Caco-2 (cell line): ENCODE measurements at regions not wholly inside any gene's neighbourhood (a gene's known extent, or its start where the extent isn't known, plus 50 kb on each side); places are given as distances from the start of the nearest gene placed in this dataset.

ENCODE experiments used
- BruUV-seq: library from RNA; stranded (reverse); fragments of 400-500 nt; replicated peaks from 2 replicates; lab custom pipeline; 2021; lab: Mats Ljungman, UMichigan
- CTCF ChIA-PET: fragments of 300-600 bp; sonication (Branson Sonifier 250); formaldehyde crosslinking; loops from one replicate; lab custom pipeline; 2022; ENCODE audit warnings: antibody characterized with exemption; lab: Charles Lee
- POLR2A ChIA-PET: fragments of 300-600 bp; sonication (Branson Sonifier 250); formaldehyde crosslinking; loops from one replicate; lab custom pipeline; 2022; ENCODE audit warnings: antibody characterized with exemption; lab: Charles Lee
- DNase-seq, 2 experiments: peaks; one replicate each; pipeline versions ENCODE4 v3.0.0 to v3.0.0-alpha.2; 2020 to 2022
- H3K27me3 ChIP-seq: replicated peaks from 2 replicates; pipeline ENCODE4 v1.6.0; 2011; ENCODE audit warnings: low read length; ENCODE audit not compliant: control insufficient read depth, insufficient read depth
- H3K36me3 ChIP-seq: 2 replicates; pipeline ENCODE4 v1.5.1; 2011; ENCODE audit warnings: low read length; ENCODE audit not compliant: control insufficient read depth, insufficient read depth
- H3K4me1 ChIP-seq: fragments of 250-450 bp; sonication (Bioruptor Pico); 2 replicates; pipeline ENCODE4 v1.5.1; 2020; ENCODE audit warnings: mild to moderate bottlenecking
- H3K4me3 ChIP-seq: 2 replicates; pipeline ENCODE4 v1.5.1; 2011; ENCODE audit warnings: low read depth, mild to moderate bottlenecking, control low read depth, low read length
- H3K9me3 ChIP-seq: fragments of 250-450 bp; sonication (Bioruptor Pico); 2 replicates; pipeline ENCODE4 v1.5.1; 2020; ENCODE audit warnings: mild to moderate bottlenecking, moderate library complexity
- H3K27ac Mint-ChIP-seq: one replicate; pipeline ENCODE4 v1.8.0; 2022; ENCODE audit warnings: mixed read lengths; ENCODE audit not compliant: unreplicated experiment
- H3K27me3 Mint-ChIP-seq: one replicate; pipeline ENCODE4 v1.8.0; 2022; ENCODE audit warnings: mixed read lengths; ENCODE audit not compliant: insufficient read depth, unreplicated experiment
- H3K36me3 Mint-ChIP-seq: one replicate; pipeline ENCODE4 v1.8.0; 2022; ENCODE audit warnings: mild to moderate bottlenecking, mixed read lengths; ENCODE audit not compliant: insufficient read depth, unreplicated experiment
- H3K4me1 Mint-ChIP-seq: one replicate; pipeline ENCODE4 v1.8.0; 2022; ENCODE audit warnings: low read depth, mixed read lengths; ENCODE audit not compliant: unreplicated experiment
- H3K4me3 Mint-ChIP-seq: one replicate; pipeline ENCODE4 v1.8.0; 2022; ENCODE audit warnings: mild to moderate bottlenecking, moderate library complexity, mixed read lengths; ENCODE audit not compliant: unreplicated experiment
- H3K9me3 Mint-ChIP-seq: one replicate; pipeline ENCODE4 v1.8.0; 2022; ENCODE audit warnings: mixed read lengths; ENCODE audit not compliant: unreplicated experiment
- intact Hi-C: fragments of 100-400 bp; cut with micrococcal nuclease; formaldehyde crosslinking; loops from one replicate; pipeline ENCODE4 v1.10.0; 2022; ENCODE audit not compliant: unreplicated experiment
- TF ChIP-seq, protein P1 (sequence below), 2 experiments: fragments of 200-600 bp in 1 of 2; IDR thresholded peaks; 1 replicate in 1 of 2; 2 replicates in 1 of 2; pipeline versions ENCODE4 v1.5.1 to v1.8.0; 2011 to 2022; ENCODE audit warnings: antibody characterized with exemption in 1 of 2, control low read depth in 1 of 2, inconsistent platforms in 1 of 2, low read depth in 1 of 2, low read length in 1 of 2, mild to moderate bottlenecking in 1 of 2, moderate library complexity in 1 of 2; ENCODE audit not compliant: insufficient read depth in 1 of 2, severe bottlenecking in 1 of 2, unreplicated experiment in 1 of 2

GRCh38 chr3:110904520-110904890 is 167.1 kb upstream of the NECTIN3 start:
- POLR2A ChIA-PET, result no interaction called here
- H3K4me1 Mint-ChIP-seq, result no peaks in the 10 kb centered on the region
- TF ChIP-seq, protein P1, sequence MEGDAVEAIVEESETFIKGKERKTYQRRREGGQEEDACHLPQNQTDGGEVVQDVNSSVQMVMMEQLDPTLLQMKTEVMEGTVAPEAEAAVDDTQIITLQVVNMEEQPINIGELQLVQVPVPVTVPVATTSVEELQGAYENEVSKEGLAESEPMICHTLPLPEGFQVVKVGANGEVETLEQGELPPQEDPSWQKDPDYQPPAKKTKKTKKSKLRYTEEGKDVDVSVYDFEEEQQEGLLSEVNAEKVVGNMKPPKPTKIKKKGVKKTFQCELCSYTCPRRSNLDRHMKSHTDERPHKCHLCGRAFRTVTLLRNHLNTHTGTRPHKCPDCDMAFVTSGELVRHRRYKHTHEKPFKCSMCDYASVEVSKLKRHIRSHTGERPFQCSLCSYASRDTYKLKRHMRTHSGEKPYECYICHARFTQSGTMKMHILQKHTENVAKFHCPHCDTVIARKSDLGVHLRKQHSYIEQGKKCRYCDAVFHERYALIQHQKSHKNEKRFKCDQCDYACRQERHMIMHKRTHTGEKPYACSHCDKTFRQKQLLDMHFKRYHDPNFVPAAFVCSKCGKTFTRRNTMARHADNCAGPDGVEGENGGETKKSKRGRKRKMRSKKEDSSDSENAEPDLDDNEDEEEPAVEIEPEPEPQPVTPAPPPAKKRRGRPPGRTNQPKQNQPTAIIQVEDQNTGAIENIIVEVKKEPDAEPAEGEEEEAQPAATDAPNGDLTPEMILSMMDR (IDR thresholded peaks at IDR 0.05; ENCODE audit: insufficient read depth in 1 of 2, low read depth in 1 of 2, low read length in 1 of 2, severe bottlenecking in 1 of 2, unreplicated experiment in 1 of 2), result no peak
- H3K4me3 Mint-ChIP-seq, result no peak overlapping the region
- intact Hi-C loops, result no loop called here
- no peak for DNase-seq
- no peaks in the 10 kb centered on the region for H3K27me3 Mint-ChIP-seq
- Histone ChIP-seq H3K4me1 (no peaks in the 10 kb centered on the region), H3K27me3 (no peaks in the 10 kb centered on the region), H3K36me3 (no peaks in the 10 kb centered on the region), H3K4me3 (no peak overlapping the region), H3K9me3 (no peaks in the 10 kb centered on the region)
- no peaks in the 10 kb centered on the region for H3K9me3 Mint-ChIP-seq
- H3K36me3 Mint-ChIP-seq, result no peaks in the 10 kb centered on the region
- H3K27ac Mint-ChIP-seq, result no peak overlapping the region
- no TSS peak for BruUV-seq
- CTCF ChIA-PET, result no interaction called here

- H3K4me3 Mint-ChIP-seq, result no peak overlapping the region
- intact Hi-C loops, result no loop called here
- TF ChIP-seq, protein P1 (IDR thresholded peaks at IDR 0.05; ENCODE audit: insufficient read depth in 1 of 2, low read depth in 1 of 2, low read length in 1 of 2, severe bottlenecking in 1 of 2, unreplicated experiment in 1 of 2), result no peak
- Histone ChIP-seq H3K36me3 (no peaks in the 10 kb centered on the region), H3K9me3 (no peaks in the 10 kb centered on the region), H3K4me1 (no peaks in the 10 kb centered on the region), H3K27me3 (no peaks in the 10 kb centered on the region), H3K4me3 (no peak overlapping the region)
- ChIA-PET CTCF (no interaction called here), POLR2A (no interaction called here)
- H3K27ac Mint-ChIP-seq, result no peak overlapping the region
- peaks cover 5% of the 10 kb centered on the region for H3K4me1 Mint-ChIP-seq
- no TSS peak for BruUV-seq
- H3K9me3 Mint-ChIP-seq, result no peaks in the 10 kb centered on the region
- H3K36me3 Mint-ChIP-seq, result no peaks in the 10 kb centered on the region
- no peak for DNase-seq
- H3K27me3 Mint-ChIP-seq, result no peaks in the 10 kb centered on the region
Measured at GRCh38 chr3:110905121-110905520, 166.5 kb upstream of the NECTIN3 start.

GRCh38 chr3:110909839-110910238 is 161.8 kb upstream of the NECTIN3 start:
- POLR2A ChIA-PET, result no interaction called here
- H3K9me3 Mint-ChIP-seq, result no peaks in the 10 kb centered on the region
- no peaks in the 10 kb centered on the region for H3K9me3 ChIP-seq
- H3K4me3 ChIP-seq, result no peak overlapping the region
- H3K4me3 Mint-ChIP-seq, result no peak overlapping the region
- TF ChIP-seq, protein P1 (IDR thresholded peaks at IDR 0.05; ENCODE audit: insufficient read depth in 1 of 2, low read depth in 1 of 2, low read length in 1 of 2, severe bottlenecking in 1 of 2, unreplicated experiment in 1 of 2), result no peak
- intact Hi-C loops, result no loop called here
- no peaks in the 10 kb centered on the region for H3K36me3 ChIP-seq
- CTCF ChIA-PET, result no interaction called here
- peaks cover 7% of the 10 kb centered on the region for H3K4me1 Mint-ChIP-seq
- no TSS peak for BruUV-seq
- no peak overlapping the region for H3K27ac Mint-ChIP-seq
- H3K4me1 ChIP-seq, result no peaks in the 10 kb centered on the region
- no peaks in the 10 kb centered on the region for H3K36me3 Mint-ChIP-seq
- no peaks in the 10 kb centered on the region for H3K27me3 Mint-ChIP-seq
- DNase-seq, result no peak
- H3K27me3 ChIP-seq, result no peaks in the 10 kb centered on the region
